ENCODE measurements at regions not wholly inside any gene's neighbourhood (a gene's known extent, or its start where the extent isn't known, plus 50 kb on each side); places are given as distances from the start of the nearest gene placed in this dataset.

DNA sequence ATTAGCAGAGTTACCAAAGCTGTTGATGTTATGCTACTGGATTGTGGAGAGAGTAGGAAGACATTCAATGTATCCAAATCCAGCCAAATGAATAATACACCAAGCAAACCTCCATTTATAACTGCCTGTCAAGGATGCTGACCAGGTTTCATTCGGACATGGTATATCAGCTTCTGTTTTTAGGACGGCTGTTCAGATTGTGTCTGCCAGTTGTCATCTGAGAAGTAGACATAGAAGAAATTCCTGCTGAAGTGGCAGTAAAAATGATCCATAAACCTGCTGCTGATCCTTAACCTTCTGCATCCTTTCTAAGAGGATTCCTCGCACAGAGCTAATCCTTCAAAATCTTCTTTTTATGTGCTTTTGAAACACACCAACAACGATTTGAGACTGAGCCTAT is 663.6 kb upstream of the PLXNA2 start:
- DNase-seq (ENCODE audit: low read depth): no peak

DNA sequence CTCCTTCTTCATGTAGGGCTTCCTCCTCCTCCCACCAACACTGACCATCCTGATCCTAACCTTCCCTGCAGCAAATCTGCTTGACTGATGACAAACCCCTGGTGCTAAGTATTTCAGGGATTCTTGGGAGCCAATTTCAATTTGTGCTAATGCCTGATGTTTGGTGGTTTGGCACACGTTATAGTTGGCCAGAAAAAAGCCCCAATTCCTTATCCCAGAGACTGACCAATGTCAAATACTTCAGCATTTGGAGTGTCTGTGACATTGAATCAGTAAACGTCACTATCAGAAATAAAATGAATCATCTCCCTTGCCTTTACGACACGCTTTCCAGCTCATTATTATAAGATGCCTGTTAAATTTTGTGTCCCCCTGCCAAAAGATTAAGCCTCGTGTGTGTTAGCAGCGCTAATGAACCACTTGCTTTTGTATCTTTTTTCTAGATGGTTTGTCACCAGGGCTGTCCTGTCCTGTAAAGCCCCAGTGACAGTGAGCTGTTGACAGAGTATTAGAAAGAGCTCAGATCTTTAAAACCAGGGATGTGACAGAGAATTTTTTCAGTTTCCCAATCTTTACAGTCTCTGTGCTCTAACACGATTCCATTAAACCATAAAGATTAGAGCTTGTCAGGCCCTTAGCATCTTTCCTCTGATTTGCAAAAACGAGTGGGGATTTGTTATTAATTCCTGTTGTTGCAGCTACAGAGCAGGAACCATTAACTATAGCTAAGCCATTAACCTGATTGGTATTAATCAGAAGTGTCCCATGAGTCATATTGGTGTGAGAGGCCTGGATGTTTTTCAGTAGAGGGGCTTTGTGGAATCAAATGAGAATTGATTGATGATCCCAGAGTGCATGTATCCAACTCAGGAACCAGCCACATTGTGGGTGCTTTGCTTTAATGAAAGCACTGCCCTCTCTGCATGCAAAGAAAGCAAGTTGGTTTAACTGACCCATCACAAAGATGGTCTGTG is 665.1 kb upstream of the PLXNA2 start:
- no peak for DNase-seq (ENCODE audit: low read depth)

DNA sequence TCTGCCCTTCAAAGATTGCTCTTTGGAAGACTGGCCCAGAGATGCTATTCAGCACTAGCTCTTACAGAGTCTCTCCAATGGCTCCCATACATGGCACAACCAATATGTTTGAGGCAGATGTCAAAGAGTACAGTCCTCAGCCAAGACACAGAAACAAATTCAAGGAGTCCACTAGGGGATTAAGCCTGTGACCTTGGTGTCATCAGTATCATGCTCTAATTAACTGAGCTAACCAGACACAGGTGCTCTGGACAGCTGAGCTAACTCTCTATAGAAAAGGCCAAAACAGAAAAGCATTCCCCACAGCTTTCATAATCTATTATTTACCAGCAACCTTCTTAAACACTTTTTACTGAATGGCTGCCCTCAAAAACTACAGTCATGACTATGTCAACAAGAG is 666.0 kb upstream of the PLXNA2 start:
- no peak for DNase-seq (ENCODE audit: low read depth)

- DNase-seq (ENCODE audit: low read depth): no peak
These were observed 666.2 kb upstream of the CAMK1G start for GRCh38 chr1:208917281-208917680.

- DNase-seq (ENCODE audit: low read depth): no peak
These were observed 665.8 kb upstream of the CAMK1G start for GRCh38 chr1:208917723-208918122.

DNA sequence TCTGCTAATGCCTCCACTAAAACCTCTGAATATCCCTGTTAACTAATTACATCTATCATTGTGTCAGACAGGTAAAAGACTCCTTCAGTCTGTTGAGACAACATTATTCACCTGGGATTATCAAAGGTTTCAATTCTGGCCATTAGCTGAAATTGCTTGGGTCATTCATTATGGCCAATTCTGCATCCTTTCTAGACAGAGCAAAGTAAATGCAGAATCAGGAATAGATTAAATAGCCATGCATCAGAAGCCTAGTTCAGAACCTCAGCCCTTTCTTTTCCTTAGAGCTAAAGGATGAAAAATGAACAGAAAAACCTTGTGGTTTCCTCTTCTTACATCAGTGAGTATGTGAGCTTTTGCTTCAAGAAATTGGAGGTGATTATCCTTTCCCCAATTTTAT is 665.4 kb upstream of the CAMK1G start:
- DNase-seq (ENCODE audit: low read depth): no peak

DNA sequence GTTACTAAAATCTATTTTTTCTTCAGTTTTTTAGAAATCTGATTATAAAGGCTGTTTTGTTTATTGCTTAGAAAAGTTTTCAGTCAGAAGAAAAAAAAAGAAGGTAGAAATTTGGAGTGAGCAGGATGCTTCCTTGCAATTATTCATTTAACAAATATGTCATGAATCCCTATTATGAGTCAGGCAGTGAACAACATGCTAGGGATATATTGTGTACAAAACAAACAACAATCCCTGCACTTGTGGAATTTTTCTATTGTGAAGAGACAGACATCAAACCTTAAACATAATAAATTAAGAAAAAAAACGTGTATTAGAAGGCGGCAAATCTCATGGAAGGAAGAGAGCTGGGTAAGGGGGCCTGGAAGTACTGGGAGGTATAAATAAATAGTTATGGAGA is 664.1 kb upstream of the CAMK1G start:
- DNase-seq (ENCODE audit: low read depth): no peak

DNA sequence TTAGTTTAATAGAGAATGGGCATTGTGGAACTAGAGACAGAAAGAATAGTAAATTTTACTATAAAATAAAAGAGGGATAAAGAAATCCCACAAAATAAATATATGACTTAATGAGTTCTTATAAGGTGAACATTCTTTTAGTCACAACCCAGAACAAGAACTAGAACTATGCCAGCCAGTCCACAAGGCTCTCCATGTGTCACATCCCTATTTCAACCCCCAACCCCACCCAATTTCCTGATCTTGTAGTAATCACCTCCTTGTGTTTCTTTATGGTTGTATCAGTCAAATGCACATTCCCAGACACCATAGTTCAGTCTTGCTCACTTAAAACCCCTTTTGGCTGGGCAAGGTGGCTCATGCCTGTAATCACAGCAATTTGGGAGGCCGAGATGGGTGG is 662.3 kb upstream of the CAMK1G start:
- DNase-seq (ENCODE audit: low read depth): no peak

DNA sequence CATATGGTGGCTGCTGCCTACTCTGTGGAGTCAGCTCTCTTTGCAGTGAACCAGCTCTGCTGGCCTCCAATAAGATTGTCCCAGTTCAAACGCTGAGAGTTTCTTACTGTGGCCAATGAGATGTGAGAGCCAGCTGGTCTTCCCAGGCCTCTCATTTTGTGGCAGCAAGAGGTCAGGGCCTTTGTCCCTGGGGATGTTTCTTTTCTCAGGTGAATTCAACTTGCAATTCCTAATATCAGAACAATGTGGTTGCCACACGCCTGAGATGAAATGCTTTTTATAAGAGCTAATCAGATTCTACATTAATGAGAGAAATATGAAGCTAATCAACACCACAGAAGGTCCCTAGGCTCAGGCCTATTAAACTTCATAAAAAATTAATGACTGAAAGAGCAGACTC is 660.1 kb upstream of the CAMK1G start:
- DNase-seq (ENCODE audit: low read depth): no peak

DNA sequence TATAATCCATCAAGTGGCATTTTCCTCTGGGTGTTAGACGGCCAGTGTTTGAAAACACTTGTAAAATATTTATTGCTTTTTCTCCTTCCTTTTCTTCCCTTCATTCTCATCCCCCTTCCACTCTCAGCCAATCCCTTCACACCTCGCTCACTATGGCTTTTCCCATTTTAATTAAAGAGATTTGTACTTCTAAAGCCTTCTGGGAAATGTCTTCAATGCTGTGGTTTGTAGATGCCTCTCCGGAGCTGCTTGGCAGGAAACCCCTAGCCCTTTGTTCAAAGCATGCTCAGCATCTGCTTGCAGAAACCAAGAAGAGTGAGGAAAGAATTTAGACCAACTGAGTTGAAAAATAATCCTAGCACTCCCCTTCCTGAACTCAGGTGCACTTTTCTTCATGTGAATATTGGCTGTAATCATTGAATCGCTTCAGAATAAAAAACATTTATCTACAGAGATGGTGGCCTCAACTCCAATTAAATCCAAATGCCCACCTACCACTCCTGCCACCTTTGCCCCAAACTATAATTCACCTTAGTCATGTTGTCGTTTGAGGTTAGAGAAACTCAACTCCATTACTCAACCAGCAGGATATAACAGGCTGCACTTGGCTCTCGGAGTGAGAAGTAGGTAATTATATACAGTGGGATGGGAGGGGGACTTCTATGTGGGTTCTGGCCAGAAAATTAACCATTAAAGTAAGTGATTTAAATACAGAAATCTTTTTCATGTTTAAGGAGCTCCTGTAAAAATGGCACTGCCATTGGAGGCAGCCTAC is 659.4 kb upstream of the CAMK1G start:
- DNase-seq (ENCODE audit: low read depth): no peak

- no peak for DNase-seq (ENCODE audit: low read depth)
These were observed 658.6 kb upstream of the CAMK1G start for GRCh38 chr1:208924928-208925327.

GRCh38 chr1:208928349-208929010 is 655.0 kb upstream of the CAMK1G start:
- no peak for DNase-seq (ENCODE audit: low read depth)

GRCh38 chr1:208929575-208929974 is 653.9 kb upstream of the CAMK1G start:
- DNase-seq (ENCODE audit: low read depth): no peak

DNA sequence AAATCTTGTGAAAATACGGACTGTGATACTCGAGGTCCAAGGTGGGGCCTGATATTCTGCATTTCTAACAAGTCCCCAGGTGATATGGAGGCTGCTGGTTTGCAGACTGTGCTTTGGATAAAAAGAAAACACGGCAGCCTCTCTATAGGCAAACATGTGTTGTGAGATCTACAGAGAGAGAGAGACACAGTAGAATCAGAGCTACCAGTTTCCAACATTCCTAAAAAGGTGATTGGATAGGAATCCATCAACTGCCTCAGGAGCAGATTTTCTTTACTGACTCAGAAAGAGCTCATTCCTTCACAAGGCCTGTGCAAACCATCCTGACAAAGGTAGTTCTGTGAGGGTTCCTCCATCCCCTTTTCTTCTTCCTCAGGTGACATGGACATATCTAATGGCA is 651.6 kb upstream of the CAMK1G start:
- no peak for DNase-seq (ENCODE audit: low read depth)

DNA sequence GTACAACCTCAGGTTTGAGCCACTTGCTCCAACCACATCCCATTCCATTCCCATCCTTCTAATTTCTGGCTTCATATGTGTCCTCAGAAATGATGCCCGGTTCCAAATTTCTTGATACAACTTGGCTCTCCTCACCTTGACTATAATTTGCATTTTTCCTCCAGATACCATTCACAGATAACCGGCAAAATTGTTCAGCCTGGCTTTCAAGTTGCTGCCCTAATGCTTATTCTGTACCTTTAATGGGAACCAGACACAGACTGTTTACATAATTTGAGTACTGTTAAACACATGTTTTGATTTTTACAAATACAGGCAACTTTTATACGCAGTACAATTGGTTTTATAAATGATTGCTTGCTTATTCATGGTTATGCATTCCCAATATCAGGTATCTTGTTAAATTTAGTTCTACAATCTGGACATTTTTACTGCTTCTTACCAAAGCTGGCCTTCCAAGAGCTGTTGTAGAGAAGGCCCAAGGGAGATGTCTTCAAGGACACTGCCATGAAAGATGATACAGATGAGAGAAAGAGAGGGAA is 649.5 kb upstream of the CAMK1G start:
- no peak for DNase-seq (ENCODE audit: low read depth)

DNA sequence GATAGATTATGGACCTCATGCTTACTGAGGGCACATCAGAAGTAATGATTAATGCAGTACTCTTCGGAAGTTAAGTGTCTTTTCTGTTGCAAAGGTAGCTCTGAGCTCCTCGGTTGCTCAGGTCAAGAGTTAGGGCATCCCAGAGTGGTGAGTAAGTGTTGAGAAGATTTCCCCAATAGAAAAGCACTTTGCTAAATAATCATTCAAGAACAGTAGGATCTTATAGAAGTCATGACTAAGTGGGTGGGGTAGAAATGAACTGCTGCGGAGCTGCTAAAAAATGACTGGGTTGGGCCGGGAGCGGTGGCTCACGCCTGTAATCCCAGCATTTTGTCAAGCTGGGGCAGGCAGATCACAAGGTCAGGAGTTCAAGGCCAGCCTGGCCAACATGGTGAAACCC is 648.6 kb upstream of the CAMK1G start:
- DNase-seq (ENCODE audit: low read depth): no peak

DNA sequence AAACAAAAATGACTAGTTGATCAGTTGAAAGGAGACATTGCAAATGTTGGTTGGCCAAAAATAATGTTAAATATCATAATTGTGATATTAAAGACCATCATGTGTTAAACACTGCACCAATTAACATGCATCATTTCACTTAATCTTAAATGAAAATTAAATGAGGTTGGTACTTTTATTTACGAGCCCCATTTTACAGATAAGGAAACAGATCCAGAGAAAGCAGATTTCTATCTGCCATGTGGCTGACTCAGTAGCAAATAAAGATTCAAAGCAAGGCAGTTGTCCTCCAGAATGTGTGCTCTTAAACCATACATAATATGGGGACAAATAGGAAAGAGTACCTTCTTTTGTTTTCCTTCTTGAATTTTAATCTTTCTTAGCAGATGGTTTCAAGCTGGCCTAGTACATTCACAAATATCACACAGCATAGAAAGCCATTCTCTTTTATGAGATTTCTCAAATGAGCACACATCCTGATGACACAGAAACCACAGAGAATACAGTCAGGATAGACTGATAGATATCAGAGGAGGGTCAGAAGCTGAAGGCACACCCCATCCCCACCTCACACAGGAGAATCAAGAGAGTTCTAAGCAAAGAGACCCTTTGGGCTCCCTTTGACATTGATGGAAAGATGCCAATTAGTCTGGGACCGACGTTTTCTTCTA is 647.9 kb upstream of the CAMK1G start:
- no peak for DNase-seq (ENCODE audit: low read depth)

GRCh38 chr1:208939537-208940085 is 643.9 kb upstream of the CAMK1G start:
- DNase-seq (ENCODE audit: low read depth): no peak

- no peak for DNase-seq (ENCODE audit: low read depth)
These were observed 641.0 kb upstream of the CAMK1G start for GRCh38 chr1:208942394-208943130.

GRCh38 chr1:208943291-208943690 is 640.2 kb upstream of the CAMK1G start:
- DNase-seq (ENCODE audit: low read depth): no peak

GRCh38 chr1:208944981-208945451 is 638.5 kb upstream of the CAMK1G start:
- DNase-seq (ENCODE audit: low read depth): no peak
